Ishikawa (cell line): ENCODE measurements at regions not wholly inside any gene's neighbourhood (a gene's known extent, or its start where the extent isn't known, plus 50 kb on each side); places are given as distances from the start of the nearest gene placed in this dataset.

ENCODE experiments used
- CEBPB ChIP-seq: IDR thresholded peaks from 2 replicates; pipeline ENCODE4 v1.6.1; 2012
- CREB1 ChIP-seq: IDR thresholded peaks from 2 replicates; pipeline ENCODE4 v1.6.1; 2012; ENCODE audit warnings: low read depth
- EGR1 ChIP-seq: IDR thresholded peaks from 2 replicates; pipeline ENCODE4 v1.6.1; 2012
- EP300 ChIP-seq: IDR thresholded peaks from 2 replicates; pipeline ENCODE4 v1.6.1; 2012; ENCODE audit warnings: borderline replicate concordance
- FOXM1 ChIP-seq: IDR thresholded peaks from 2 replicates; pipeline ENCODE4 v1.6.1; 2012; ENCODE audit warnings: low read depth, borderline replicate concordance
- MAX ChIP-seq: IDR thresholded peaks from 2 replicates; pipeline ENCODE4 v1.6.1; 2012
- NFIC ChIP-seq: IDR thresholded peaks from 2 replicates; pipeline ENCODE4 v1.6.1; 2012
- RAD21 ChIP-seq: IDR thresholded peaks from 2 replicates; pipeline ENCODE4 v1.6.1; 2012; ENCODE audit warnings: low read depth
- REST ChIP-seq: IDR thresholded peaks from 2 replicates; pipeline ENCODE4 v1.6.1; 2012; ENCODE audit warnings: low read depth, mild to moderate bottlenecking
- TAF1 ChIP-seq: IDR thresholded peaks from 2 replicates; pipeline ENCODE4 v1.6.1; 2012; ENCODE audit warnings: low read depth, mild to moderate bottlenecking
- TCF12 ChIP-seq: IDR thresholded peaks from 2 replicates; pipeline ENCODE4 v1.6.1; 2012; ENCODE audit warnings: low read depth
- TEAD4 ChIP-seq: IDR thresholded peaks from 2 replicates; pipeline ENCODE4 v1.6.1; 2012
- USF1 ChIP-seq: IDR thresholded peaks from 2 replicates; pipeline ENCODE4 v1.6.1; 2012
- YY1 ChIP-seq: IDR thresholded peaks from 2 replicates; pipeline ENCODE4 v1.6.1; 2012; ENCODE audit warnings: low read depth
- ZBTB7A ChIP-seq: IDR thresholded peaks from 2 replicates; pipeline ENCODE4 v1.6.1; 2012; ENCODE audit warnings: low read depth

- no peak for TF ChIP-seq NFIC
These were observed 313.3 kb downstream of the PIK3R1 start for GRCh38 chr5:68528821-68529273.

GRCh38 chr5:68529581-68529980 is 314.0 kb downstream of the PIK3R1 start:
- no peak for TF ChIP-seq CEBPB

GRCh38 chr5:68531970-68532369 is 316.4 kb downstream of the PIK3R1 start:
- TF ChIP-seq NFIC (no peak), USF1 (no peak), CREB1 (no peak), CEBPB (no peak), ZBTB7A (no peak), EGR1 (no peak)

GRCh38 chr5:68533051-68533450 is 317.5 kb downstream of the PIK3R1 start:
- no peak for TF ChIP-seq ZBTB7A
- no peak for TF ChIP-seq TEAD4
- TF ChIP-seq CREB1: no peak
- no peak for TF ChIP-seq EP300
- TF ChIP-seq RAD21: no peak
- TF ChIP-seq NFIC: no peak
- TF ChIP-seq TAF1: no peak
- no peak for TF ChIP-seq USF1
- no peak for TF ChIP-seq FOXM1
- TF ChIP-seq MAX: no peak
- no peak for TF ChIP-seq YY1

GRCh38 chr5:68533571-68534084 is 318.1 kb downstream of the PIK3R1 start:
- no peak for TF ChIP-seq CREB1
- no peak for TF ChIP-seq TAF1

- no peak for TF ChIP-seq FOXM1
- TF ChIP-seq MAX: no peak
- no peak for TF ChIP-seq USF1
These were observed 318.8 kb downstream of the PIK3R1 start for GRCh38 chr5:68534131-68534940.

- TF ChIP-seq USF1 (no peak), NFIC (no peak), ZBTB7A (no peak), TCF12 (no peak), REST (no peak), MAX (no peak), TAF1 (no peak), CEBPB (no peak), FOXM1 (no peak), CREB1 (no peak), EP300 (no peak), TEAD4 (no peak), YY1 (no peak), RAD21 (no peak), EGR1 (no peak)
These were observed 319.5 kb downstream of the PIK3R1 start for GRCh38 chr5:68534956-68535520.
